KMS-11 (cell line): ENCODE measurements at regions not wholly inside any gene's neighbourhood (a gene's known extent, or its start where the extent isn't known, plus 50 kb on each side); places are given as distances from the start of the nearest gene placed in this dataset.

Experiments used
- H2AFZ ChIP-seq: fragments of 200-600 bp; sonication (generic); 2 replicates; pipeline ENCODE4 v1.6.1; 2016; ENCODE audit warnings: antibody characterized with exemption, mixed run types, low read depth
- H3K27ac ChIP-seq: fragments of 200-600 bp; sonication (generic); 2 replicates; pipeline ENCODE4 v1.6.1; 2016; ENCODE audit warnings: mild to moderate bottlenecking, mixed run types
- H3K27me3 ChIP-seq: fragments of 200-600 bp; sonication (generic); 2 replicates; pipeline ENCODE4 v1.6.1; 2017; ENCODE audit warnings: mild to moderate bottlenecking, low read depth, mixed run types, moderate library complexity; ENCODE audit not compliant: insufficient read depth
- H3K36me3 ChIP-seq: fragments of 200-600 bp; sonication (generic); 2 replicates; pipeline ENCODE4 v1.6.1; 2017; ENCODE audit warnings: mild to moderate bottlenecking, mixed run types; ENCODE audit not compliant: insufficient read depth
- H3K4me1 ChIP-seq: fragments of 200-600 bp; sonication (generic); 2 replicates; pipeline ENCODE4 v1.6.1; 2016; ENCODE audit warnings: mild to moderate bottlenecking, low read depth, mixed run types; ENCODE audit not compliant: poor library complexity, severe bottlenecking
- H3K4me2 ChIP-seq: fragments of 200-600 bp; sonication (generic); 2 replicates; pipeline ENCODE4 v1.7.0; 2016; ENCODE audit warnings: mild to moderate bottlenecking, mixed run types
- H3K4me3 ChIP-seq: fragments of 200-600 bp; sonication (generic); IDR thresholded peaks from 2 replicates; pipeline ENCODE4 v1.6.1; 2017; ENCODE audit warnings: low read depth, low read length, mixed read lengths; ENCODE audit not compliant: insufficient read depth
- H3K79me2 ChIP-seq: fragments of 200-600 bp; sonication (generic); 2 replicates; pipeline ENCODE4 v1.6.1; 2016; ENCODE audit warnings: low read depth, mixed run types; ENCODE audit not compliant: insufficient read depth
- H3K9ac ChIP-seq: fragments of 200-600 bp; sonication (generic); 2 replicates; pipeline ENCODE4 v1.6.1; 2016; ENCODE audit warnings: mild to moderate bottlenecking, mixed run types
- H4K20me1 ChIP-seq: fragments of 200-600 bp; sonication (generic); 2 replicates; pipeline ENCODE4 v1.6.1; 2016; ENCODE audit warnings: mild to moderate bottlenecking, mixed run types; ENCODE audit not compliant: insufficient read depth
- TF ChIP-seq, protein P1 (sequence below): fragments of 200-600 bp; sonication (generic); conservative IDR thresholded peaks from 2 replicates; pipeline ENCODE4 v1.6.1; 2017; ENCODE audit warnings: low read depth, mild to moderate bottlenecking, antibody characterized with exemption, low read length, moderate library complexity, mixed read lengths

DNA sequence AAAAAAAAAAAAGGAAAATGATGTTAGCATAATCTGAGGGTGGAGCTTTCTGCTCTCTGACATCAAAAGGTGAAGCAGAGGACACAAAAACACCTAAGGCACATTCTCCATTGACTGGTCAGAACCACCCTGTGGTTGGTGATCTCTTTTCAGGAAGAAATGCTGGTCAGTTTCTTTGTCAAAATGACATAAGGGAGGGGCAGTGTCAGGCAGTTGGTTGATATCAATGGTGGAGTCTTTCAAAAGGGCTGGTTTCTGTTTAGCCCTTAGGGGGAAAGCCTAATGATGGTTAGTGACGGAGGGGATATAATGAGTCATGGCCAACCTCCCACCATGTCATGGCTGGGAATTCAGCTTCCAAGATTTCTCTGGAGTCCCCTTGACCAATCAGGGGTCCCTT lies 185.9 kb upstream of the GBE1 start:
- TF ChIP-seq, protein P1, sequence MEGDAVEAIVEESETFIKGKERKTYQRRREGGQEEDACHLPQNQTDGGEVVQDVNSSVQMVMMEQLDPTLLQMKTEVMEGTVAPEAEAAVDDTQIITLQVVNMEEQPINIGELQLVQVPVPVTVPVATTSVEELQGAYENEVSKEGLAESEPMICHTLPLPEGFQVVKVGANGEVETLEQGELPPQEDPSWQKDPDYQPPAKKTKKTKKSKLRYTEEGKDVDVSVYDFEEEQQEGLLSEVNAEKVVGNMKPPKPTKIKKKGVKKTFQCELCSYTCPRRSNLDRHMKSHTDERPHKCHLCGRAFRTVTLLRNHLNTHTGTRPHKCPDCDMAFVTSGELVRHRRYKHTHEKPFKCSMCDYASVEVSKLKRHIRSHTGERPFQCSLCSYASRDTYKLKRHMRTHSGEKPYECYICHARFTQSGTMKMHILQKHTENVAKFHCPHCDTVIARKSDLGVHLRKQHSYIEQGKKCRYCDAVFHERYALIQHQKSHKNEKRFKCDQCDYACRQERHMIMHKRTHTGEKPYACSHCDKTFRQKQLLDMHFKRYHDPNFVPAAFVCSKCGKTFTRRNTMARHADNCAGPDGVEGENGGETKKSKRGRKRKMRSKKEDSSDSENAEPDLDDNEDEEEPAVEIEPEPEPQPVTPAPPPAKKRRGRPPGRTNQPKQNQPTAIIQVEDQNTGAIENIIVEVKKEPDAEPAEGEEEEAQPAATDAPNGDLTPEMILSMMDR: no peak
- Histone ChIP-seq H2AFZ (no peak overlapping the region), H3K4me1 (no peaks in the 10 kb centered on the region), H3K4me2 (no peak overlapping the region), H3K9ac (no peak overlapping the region), H3K27me3 (no peaks in the 10 kb centered on the region), H3K4me3 (no peak overlapping the region), H3K27ac (no peak overlapping the region), H3K79me2 (no peaks in the 10 kb centered on the region), H4K20me1 (no peaks in the 10 kb centered on the region), H3K36me3 (no peaks in the 10 kb centered on the region)

- no peaks in the 10 kb centered on the region for H3K4me1 ChIP-seq
- H3K79me2 ChIP-seq: no peaks in the 10 kb centered on the region
- no peak overlapping the region for H3K4me2 ChIP-seq
- no peak overlapping the region for H3K27ac ChIP-seq
- no peak overlapping the region for H3K4me3 ChIP-seq
- TF ChIP-seq, protein P1: no peak
- no peaks in the 10 kb centered on the region for H3K36me3 ChIP-seq
- H4K20me1 ChIP-seq: no peaks in the 10 kb centered on the region
- H3K27me3 ChIP-seq: no peaks in the 10 kb centered on the region
- no peak overlapping the region for H3K9ac ChIP-seq
- no peak overlapping the region for H2AFZ ChIP-seq
These were observed 177.2 kb upstream of the GBE1 start for GRCh38 chr3:81938681-81939080.

DNA sequence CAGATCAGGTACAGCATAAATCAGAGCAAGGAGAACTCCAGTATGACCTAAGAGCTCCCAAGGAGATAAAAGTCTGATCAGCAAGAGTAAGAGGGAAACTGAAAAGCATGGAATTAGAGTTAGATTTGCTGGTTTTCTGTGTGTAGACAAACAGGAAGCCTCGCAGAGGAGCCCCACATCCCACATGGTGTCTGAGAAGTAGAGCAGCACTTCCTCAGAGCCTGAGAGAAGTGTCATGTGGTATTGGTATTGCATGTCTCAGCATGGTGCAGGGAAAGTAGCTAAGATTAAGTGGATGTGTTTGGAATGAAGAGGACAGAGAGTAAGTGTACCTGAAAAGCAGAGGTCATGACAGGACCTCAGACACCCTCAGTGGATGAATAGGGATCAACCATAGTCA lies 175.4 kb upstream of the GBE1 start:
- H3K27me3 ChIP-seq: no peaks in the 10 kb centered on the region
- H3K4me2 ChIP-seq: no peak overlapping the region
- no peak overlapping the region for H3K9ac ChIP-seq
- no peak overlapping the region for H2AFZ ChIP-seq
- H3K4me3 ChIP-seq: no peak overlapping the region
- no peaks in the 10 kb centered on the region for H3K4me1 ChIP-seq
- H3K36me3 ChIP-seq: no peaks in the 10 kb centered on the region
- no peaks in the 10 kb centered on the region for H3K79me2 ChIP-seq
- H4K20me1 ChIP-seq: no peaks in the 10 kb centered on the region
- TF ChIP-seq, protein P1: no peak
- H3K27ac ChIP-seq: no peak overlapping the region

- TF ChIP-seq, protein P1: no peak
These were observed 171.2 kb upstream of the GBE1 start for GRCh38 chr3:81932681-81933080.

More at GRCh38 chr3:81932681-81933080, 171.2 kb upstream of the GBE1 start:
- H3K9ac ChIP-seq: no peak overlapping the region
- H4K20me1 ChIP-seq: no peaks in the 10 kb centered on the region
- H3K27me3 ChIP-seq: no peaks in the 10 kb centered on the region
- no peaks in the 10 kb centered on the region for H3K79me2 ChIP-seq
- H3K4me1 ChIP-seq: no peaks in the 10 kb centered on the region
- no peaks in the 10 kb centered on the region for H3K36me3 ChIP-seq
- H3K4me3 ChIP-seq: no peak overlapping the region
- no peak overlapping the region for H3K27ac ChIP-seq
- H2AFZ ChIP-seq: no peak overlapping the region
- no peak overlapping the region for H3K4me2 ChIP-seq
